MM.1S (cell line): ENCODE measurements at regions not wholly inside any gene's neighbourhood (a gene's known extent, or its start where the extent isn't known, plus 50 kb on each side); places are given as distances from the start of the nearest gene placed in this dataset.

Source experiments
- EZH2phosphoT487 ChIP-seq: fragments of 300-600 bp; sonication (generic); IDR thresholded peaks from 2 replicates; pipeline ENCODE4 v1.6.1; 2018; ENCODE audit warnings: antibody characterized with exemption, low read length
- TF ChIP-seq, protein P1 (sequence below): fragments of 300-600 bp; sonication (generic); IDR thresholded peaks from 2 replicates; pipeline ENCODE4 v1.5.1; 2016; ENCODE audit warnings: antibody characterized with exemption, low read length, mixed read lengths

DNA sequence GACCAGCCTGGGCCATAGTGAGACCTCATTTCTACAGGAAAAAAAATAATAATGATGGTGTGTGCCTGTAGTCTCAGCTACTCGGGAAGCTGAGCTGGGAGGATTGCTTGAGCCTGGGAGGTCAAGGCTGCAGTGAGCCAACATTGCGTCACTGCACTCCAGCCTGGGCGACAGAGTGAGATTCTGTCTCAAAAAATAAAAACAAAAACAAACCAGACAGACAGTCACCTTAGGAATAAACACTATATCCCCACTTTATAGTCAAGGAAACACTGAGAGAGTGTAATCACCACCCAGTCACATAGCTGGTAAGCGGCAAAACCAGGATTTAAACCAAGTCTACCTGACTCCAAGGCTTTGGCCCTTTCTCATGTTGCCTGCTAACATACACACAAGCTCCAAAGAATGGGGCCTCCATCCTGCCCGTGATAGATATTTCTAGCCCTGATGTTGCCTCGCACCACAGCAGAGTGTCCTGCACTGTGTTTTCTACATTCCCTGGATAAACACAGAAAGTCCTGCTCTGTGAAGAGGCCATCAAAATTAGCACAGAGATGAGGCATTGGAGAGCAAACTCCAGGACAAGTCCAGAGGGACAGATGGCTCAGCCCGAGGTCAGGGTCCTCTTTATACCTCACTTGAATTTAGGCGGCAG is 66.1 kb upstream of the SMURF2 start:
- TF ChIP-seq, protein P1, sequence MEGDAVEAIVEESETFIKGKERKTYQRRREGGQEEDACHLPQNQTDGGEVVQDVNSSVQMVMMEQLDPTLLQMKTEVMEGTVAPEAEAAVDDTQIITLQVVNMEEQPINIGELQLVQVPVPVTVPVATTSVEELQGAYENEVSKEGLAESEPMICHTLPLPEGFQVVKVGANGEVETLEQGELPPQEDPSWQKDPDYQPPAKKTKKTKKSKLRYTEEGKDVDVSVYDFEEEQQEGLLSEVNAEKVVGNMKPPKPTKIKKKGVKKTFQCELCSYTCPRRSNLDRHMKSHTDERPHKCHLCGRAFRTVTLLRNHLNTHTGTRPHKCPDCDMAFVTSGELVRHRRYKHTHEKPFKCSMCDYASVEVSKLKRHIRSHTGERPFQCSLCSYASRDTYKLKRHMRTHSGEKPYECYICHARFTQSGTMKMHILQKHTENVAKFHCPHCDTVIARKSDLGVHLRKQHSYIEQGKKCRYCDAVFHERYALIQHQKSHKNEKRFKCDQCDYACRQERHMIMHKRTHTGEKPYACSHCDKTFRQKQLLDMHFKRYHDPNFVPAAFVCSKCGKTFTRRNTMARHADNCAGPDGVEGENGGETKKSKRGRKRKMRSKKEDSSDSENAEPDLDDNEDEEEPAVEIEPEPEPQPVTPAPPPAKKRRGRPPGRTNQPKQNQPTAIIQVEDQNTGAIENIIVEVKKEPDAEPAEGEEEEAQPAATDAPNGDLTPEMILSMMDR = no peak
- no peak for TF ChIP-seq EZH2phosphoT487
